ENCODE measurements at regions not wholly inside any gene's neighbourhood (a gene's known extent, or its start where the extent isn't known, plus 50 kb on each side); places are given as distances from the start of the nearest gene placed in this dataset.

DNA sequence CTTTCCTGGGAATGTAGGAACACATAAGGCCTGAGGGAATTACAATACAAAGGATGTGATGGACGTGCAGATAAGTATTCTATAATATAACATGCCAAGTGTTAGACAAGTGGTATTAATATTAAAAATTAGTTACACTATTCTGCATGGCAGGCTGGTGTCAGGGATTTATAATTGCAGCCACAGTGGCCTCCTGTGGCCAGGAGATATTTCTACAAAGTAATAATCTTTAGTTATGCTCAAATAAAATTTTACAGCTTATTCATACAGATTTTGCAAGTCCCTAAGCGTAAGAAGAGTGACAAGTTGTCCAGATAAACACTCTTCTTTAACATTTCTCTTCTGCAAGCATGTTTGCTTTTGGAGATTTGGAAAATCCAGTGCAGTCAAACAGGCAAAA lies 90.4 kb upstream of the CBLN2 start:
- Histone ChIP-seq H3K36me3 (no peaks in the 10 kb centered on the region), H3K27ac (no peak overlapping the region), H3K4me1 (no peaks in the 10 kb centered on the region), H3K9me3 (no peaks in the 10 kb centered on the region), H3K27me3 (ENCODE audit: low read depth) (no peaks in the 10 kb centered on the region), H3K4me3 (no peak overlapping the region)
- no peak for DNase-seq
- intact Hi-C loops (cut with DNase I): no loop called here
- ATAC-seq: no peak
- no peak for TF ChIP-seq CTCF (IDR thresholded peaks at IDR 0.05)

DNA sequence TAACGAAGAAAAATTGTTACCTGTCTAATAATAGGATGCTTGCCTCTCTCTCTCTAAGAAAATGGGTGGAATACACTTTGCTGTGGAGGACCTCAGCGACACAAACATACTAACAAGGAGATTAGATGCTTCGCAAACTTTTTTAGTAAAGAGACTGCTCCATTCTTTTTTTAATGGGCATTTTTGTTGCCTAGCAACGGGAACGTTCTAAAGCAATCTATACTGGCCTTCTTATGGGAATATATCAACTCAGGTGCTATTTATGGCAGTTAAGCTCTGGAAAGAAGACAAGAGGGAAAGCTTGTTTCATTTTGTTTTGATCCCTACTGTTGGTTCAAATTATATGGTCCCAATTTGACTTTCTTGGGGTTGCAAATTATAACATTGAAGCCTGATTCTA lies 86.8 kb upstream of the CBLN2 start:
- Histone ChIP-seq H3K9me3 (no peaks in the 10 kb centered on the region), H3K4me3 (no peak overlapping the region), H3K36me3 (no peaks in the 10 kb centered on the region), H3K27me3 (ENCODE audit: low read depth) (no peaks in the 10 kb centered on the region), H3K27ac (no peak overlapping the region), H3K4me1 (no peaks in the 10 kb centered on the region)
- ATAC-seq (no peak), DNase-seq (no peak)
- TF ChIP-seq CTCF (IDR thresholded peaks at IDR 0.05): no peak
- intact Hi-C loops (cut with DNase I): no loop called here

DNA sequence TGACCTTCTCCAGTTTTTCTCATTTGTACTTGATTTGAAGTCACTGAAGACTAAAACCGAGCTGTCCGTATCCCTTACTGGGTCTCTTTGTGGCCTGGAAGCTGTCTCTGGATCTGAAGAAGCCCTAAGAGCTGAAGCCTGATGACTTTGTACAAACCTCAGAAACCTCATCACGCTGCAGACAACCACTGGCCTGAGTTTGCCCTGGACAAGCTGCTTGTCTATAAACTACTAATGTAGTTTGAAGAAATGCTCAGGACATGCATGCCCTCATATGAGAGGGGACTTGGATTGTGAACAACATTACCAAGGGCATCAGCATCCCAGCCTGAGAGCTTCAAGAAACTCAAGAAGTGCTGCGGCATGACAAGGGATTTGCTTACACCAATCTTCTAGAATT lies 79.3 kb upstream of the CBLN2 start:
- H3K36me3 ChIP-seq: no peaks in the 10 kb centered on the region
- ATAC-seq: no peak
- no peaks in the 10 kb centered on the region for H3K27me3 ChIP-seq (ENCODE audit: low read depth)
- DNase-seq: no peak
- TF ChIP-seq CTCF (IDR thresholded peaks at IDR 0.05): no peak
- intact Hi-C loops (cut with DNase I): no loop called here
- H3K4me1 ChIP-seq: no peaks in the 10 kb centered on the region
- no peaks in the 10 kb centered on the region for H3K9me3 ChIP-seq
- no peak overlapping the region for H3K4me3 ChIP-seq
- no peak overlapping the region for H3K27ac ChIP-seq

DNA sequence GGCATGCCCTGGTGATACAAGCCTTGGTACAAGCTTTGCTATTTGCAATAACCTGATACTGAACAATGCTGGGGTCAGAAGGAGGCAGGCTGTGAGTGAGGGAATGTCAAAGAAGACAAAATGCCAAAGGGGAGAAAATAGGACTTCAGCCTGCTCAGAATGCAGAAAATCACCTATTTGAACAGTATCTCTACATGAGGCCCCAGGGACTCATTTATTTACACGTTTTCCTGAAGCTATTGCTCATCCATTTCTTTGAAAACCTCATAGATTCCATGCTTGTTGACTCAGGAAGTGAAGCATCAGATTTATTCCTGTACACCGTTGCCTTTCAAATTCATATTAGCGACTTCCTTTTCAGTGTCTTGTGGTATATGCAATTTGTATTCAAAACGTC lies 69.4 kb upstream of the CBLN2 start:
- Histone ChIP-seq H3K36me3 (no peaks in the 10 kb centered on the region), H3K9me3 (no peaks in the 10 kb centered on the region), H3K4me3 (no peak overlapping the region), H3K27me3 (ENCODE audit: low read depth) (no peaks in the 10 kb centered on the region), H3K27ac (no peak overlapping the region), H3K4me1 (no peaks in the 10 kb centered on the region)
- peak in 1 of 2 donors; percentile 16 for ATAC-seq
- DNase-seq: no peak
- no peak for TF ChIP-seq CTCF (IDR thresholded peaks at IDR 0.05)
- intact Hi-C loops (cut with DNase I): no loop called here

DNA sequence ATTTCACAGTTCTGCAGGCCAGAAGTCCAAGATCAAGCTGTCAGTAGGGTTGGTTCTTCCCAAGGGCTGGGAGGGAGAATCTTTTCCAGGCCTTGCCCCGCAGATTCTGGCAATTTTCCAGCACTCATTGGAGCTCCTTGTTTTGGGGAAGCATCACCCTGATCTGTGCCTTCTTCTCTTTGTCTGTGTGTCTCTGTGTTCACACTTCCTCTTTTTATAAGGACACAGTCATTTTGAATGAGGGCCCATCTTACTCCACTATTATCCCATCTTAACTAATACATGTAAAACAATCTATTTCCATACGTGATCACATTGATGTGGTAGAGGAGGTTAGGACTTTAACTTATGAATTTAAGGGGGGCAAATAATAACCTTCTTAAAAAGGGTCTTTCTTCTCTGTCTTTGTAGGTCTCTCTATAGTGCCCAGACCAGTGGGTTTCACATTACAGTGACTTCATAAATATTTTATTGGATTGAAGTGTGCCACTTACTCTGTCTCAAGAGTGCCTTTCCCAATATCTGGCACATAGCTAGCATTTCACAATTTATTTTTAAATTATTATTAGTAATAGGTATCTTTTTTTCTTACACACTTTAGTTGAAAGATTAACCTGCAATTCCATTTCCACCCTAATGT lies 68.9 kb upstream of the CBLN2 start:
- Histone ChIP-seq H3K27ac (no peak overlapping the region), H3K4me1 (no peaks in the 10 kb centered on the region), H3K4me3 (no peak overlapping the region), H3K27me3 (ENCODE audit: low read depth) (no peaks in the 10 kb centered on the region), H3K9me3 (no peaks in the 10 kb centered on the region), H3K36me3 (no peaks in the 10 kb centered on the region)
- ATAC-seq (peak; percentile 49 to 51), DNase-seq (no peak)
- intact Hi-C loops (cut with DNase I): no loop called here
- no peak for TF ChIP-seq CTCF (IDR thresholded peaks at IDR 0.05)

GRCh38 chr18:72605376-72605775 lies 61.2 kb upstream of the CBLN2 start:
- DNase-seq (no peak), ATAC-seq (no peak)
- Histone ChIP-seq H3K27ac (no peak overlapping the region), H3K4me3 (no peak overlapping the region), H3K4me1 (no peaks in the 10 kb centered on the region), H3K27me3 (ENCODE audit: low read depth) (no peaks in the 10 kb centered on the region), H3K36me3 (no peaks in the 10 kb centered on the region), H3K9me3 (no peaks in the 10 kb centered on the region)
- intact Hi-C loops (cut with DNase I): no loop called here
- TF ChIP-seq CTCF (IDR thresholded peaks at IDR 0.05): no peak
